Neural progenitor cell (in vitro differentiated cells): ENCODE measurements at regions not wholly inside any gene's neighbourhood (a gene's known extent, or its start where the extent isn't known, plus 50 kb on each side); places are given as distances from the start of the nearest gene placed in this dataset.
A peak's percentile ranks its signal among the peaks of the same experiment; 100 is the strongest.

Experiments
- DNase-seq: peaks from one replicate; pipeline ENCODE4 v3.0.0-alpha.2; 2016; ENCODE audit warnings: low spot score
- H2AFZ ChIP-seq: fragments of 200-600 bp; sonication (generic); replicated peaks from 2 replicates; pipeline ENCODE4 v1.6.1; 2016; ENCODE audit warnings: antibody characterized with exemption
- H3F3A ChIP-seq: fragments of 200-600 bp; sonication (generic); 2 replicates; pipeline ENCODE4 v1.6.1; 2016; ENCODE audit warnings: antibody characterized with exemption, low read depth
- H3K27ac ChIP-seq: fragments of 200-600 bp; sonication (generic); 2 replicates; pipeline ENCODE4 v1.5.1; 2016; ENCODE audit warnings: mild to moderate bottlenecking
- H3K27me3 ChIP-seq: fragments of 200-600 bp; sonication (generic); 2 replicates; pipeline ENCODE4 v1.6.1; 2016; ENCODE audit warnings: mild to moderate bottlenecking, moderate library complexity
- H3K36me3 ChIP-seq: fragments of 200-600 bp; sonication (generic); 2 replicates; pipeline ENCODE4 v1.5.1; 2016
- H3K4me1 ChIP-seq: fragments of 200-600 bp; sonication (generic); 2 replicates; pipeline ENCODE4 v1.6.1; 2016; ENCODE audit warnings: mixed run types
- H3K4me2 ChIP-seq: fragments of 200-600 bp; sonication (generic); 2 replicates; pipeline ENCODE4 v1.6.1; 2016
- H3K4me3 ChIP-seq: fragments of 200-600 bp; sonication (generic); 2 replicates; pipeline ENCODE4 v1.5.1; 2016
- H3K79me2 ChIP-seq: fragments of 200-600 bp; sonication (generic); 2 replicates; pipeline ENCODE4 v1.6.1; 2016; ENCODE audit warnings: low read depth
- H3K9ac ChIP-seq: fragments of 200-600 bp; sonication (generic); 2 replicates; pipeline ENCODE4 v1.6.1; 2016
- H3K9me3 ChIP-seq: fragments of 200-600 bp; sonication (generic); 2 replicates; pipeline ENCODE4 v1.5.1; 2016; ENCODE audit warnings: low read depth
- H4K20me1 ChIP-seq: fragments of 200-600 bp; sonication (generic); 2 replicates; pipeline ENCODE4 v1.6.1; 2016; ENCODE audit warnings: low read depth
- H3K27ac Mint-ChIP-seq: 3 replicates; pipeline ENCODE4 v1.8.0; 2021; ENCODE audit warnings: mixed read lengths
- H3K27me3 Mint-ChIP-seq: 2 replicates; pipeline ENCODE4 v1.8.0; 2022; ENCODE audit warnings: low read depth, mild to moderate bottlenecking, inconsistent platforms, moderate library complexity, mixed read lengths; ENCODE audit not compliant: insufficient read depth
- H3K36me3 Mint-ChIP-seq: 3 replicates; pipeline ENCODE4 v1.8.0; 2021; ENCODE audit warnings: mixed read lengths
- H3K4me1 Mint-ChIP-seq: 3 replicates; pipeline ENCODE4 v1.8.0; 2021; ENCODE audit warnings: mixed read lengths
- H3K4me3 Mint-ChIP-seq: 3 replicates; pipeline ENCODE4 v1.8.0; 2021; ENCODE audit warnings: mild to moderate bottlenecking, moderate library complexity, mixed read lengths
- H3K9me3 Mint-ChIP-seq: 3 replicates; pipeline ENCODE4 v1.8.0; 2020; ENCODE audit warnings: mixed read lengths
- EZH2 ChIP-seq: fragments of 200-600 bp; sonication (generic); IDR thresholded peaks from 2 replicates; pipeline ENCODE4 v1.6.1; 2017; ENCODE audit warnings: antibody characterized with exemption, mild to moderate bottlenecking, moderate library complexity
- EZH2phosphoT487 ChIP-seq: fragments of 200-600 bp; sonication (generic); IDR thresholded peaks from 2 replicates; pipeline ENCODE4 v1.6.1; 2017; ENCODE audit warnings: antibody characterized with exemption
- TF ChIP-seq, protein P1 (sequence below): fragments of 200-600 bp; sonication (generic); IDR thresholded peaks from 2 replicates; pipeline ENCODE4 v1.5.1; 2017; ENCODE audit warnings: antibody characterized with exemption, mild to moderate bottlenecking

DNA sequence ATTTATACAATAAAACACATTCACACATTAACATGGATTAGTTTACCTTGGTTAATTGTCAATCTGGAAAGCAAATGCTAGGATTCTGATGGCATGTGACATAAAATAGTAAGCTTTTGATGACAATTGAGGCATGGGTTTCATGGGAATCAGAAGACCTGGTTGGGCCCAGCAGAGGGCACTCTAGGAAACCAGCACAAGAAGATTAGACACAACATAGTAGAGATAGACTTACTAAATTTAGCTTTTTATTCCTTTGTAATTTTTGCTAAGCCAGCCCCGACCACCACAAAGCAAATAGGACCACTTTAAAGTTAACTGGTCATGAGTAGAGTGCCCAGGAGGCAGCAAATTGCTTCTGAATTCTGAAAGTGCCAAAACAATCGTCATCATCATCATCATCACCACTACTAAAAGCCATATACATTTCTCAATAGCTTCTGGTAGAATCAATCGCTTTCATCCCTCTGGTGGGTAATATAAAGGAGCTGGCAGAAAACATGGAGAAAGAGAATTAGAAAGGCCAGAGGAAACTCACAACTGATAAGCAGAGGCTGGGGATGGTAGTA, 163.2 kb downstream of the ARRDC3 start:
- H3K27me3 ChIP-seq, result no peaks in the 10 kb centered on the region
- H3K9me3 ChIP-seq, result no peaks in the 10 kb centered on the region
- TF ChIP-seq, protein P1, sequence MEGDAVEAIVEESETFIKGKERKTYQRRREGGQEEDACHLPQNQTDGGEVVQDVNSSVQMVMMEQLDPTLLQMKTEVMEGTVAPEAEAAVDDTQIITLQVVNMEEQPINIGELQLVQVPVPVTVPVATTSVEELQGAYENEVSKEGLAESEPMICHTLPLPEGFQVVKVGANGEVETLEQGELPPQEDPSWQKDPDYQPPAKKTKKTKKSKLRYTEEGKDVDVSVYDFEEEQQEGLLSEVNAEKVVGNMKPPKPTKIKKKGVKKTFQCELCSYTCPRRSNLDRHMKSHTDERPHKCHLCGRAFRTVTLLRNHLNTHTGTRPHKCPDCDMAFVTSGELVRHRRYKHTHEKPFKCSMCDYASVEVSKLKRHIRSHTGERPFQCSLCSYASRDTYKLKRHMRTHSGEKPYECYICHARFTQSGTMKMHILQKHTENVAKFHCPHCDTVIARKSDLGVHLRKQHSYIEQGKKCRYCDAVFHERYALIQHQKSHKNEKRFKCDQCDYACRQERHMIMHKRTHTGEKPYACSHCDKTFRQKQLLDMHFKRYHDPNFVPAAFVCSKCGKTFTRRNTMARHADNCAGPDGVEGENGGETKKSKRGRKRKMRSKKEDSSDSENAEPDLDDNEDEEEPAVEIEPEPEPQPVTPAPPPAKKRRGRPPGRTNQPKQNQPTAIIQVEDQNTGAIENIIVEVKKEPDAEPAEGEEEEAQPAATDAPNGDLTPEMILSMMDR, result peak; percentile 54
- TF ChIP-seq EZH2, result no peak
- no peak for TF ChIP-seq EZH2phosphoT487
- H3K9me3 Mint-ChIP-seq, result no peaks in the 10 kb centered on the region
- no peaks in the 10 kb centered on the region for H3F3A ChIP-seq
- H4K20me1 ChIP-seq, result no peaks in the 10 kb centered on the region
- H3K36me3 Mint-ChIP-seq, result no peaks in the 10 kb centered on the region
- H3K79me2 ChIP-seq, result no peaks in the 10 kb centered on the region
- peaks cover 3% of the 10 kb centered on the region for H3K27me3 Mint-ChIP-seq
- no peak overlapping the region for H3K4me3 ChIP-seq
- no peak overlapping the region for H3K27ac Mint-ChIP-seq
- no peak overlapping the region for H3K4me2 ChIP-seq
- no peak overlapping the region for H2AFZ ChIP-seq
- no peak overlapping the region for H3K9ac ChIP-seq
- peaks cover 8% of the 10 kb centered on the region for H3K4me1 Mint-ChIP-seq
- H3K4me3 Mint-ChIP-seq, result no peak overlapping the region
- peak; percentile 7 for DNase-seq
- no peaks in the 10 kb centered on the region for H3K4me1 ChIP-seq
- no peaks in the 10 kb centered on the region for H3K36me3 ChIP-seq
- no peak overlapping the region for H3K27ac ChIP-seq

- Mint-ChIP-seq H3K27me3 (peaks cover 3% of the 10 kb centered on the region), H3K4me3 (no peak overlapping the region), H3K27ac (no peak overlapping the region), H3K9me3 (no peaks in the 10 kb centered on the region), H3K4me1 (peaks cover 8% of the 10 kb centered on the region), H3K36me3 (no peaks in the 10 kb centered on the region)
- no peaks in the 10 kb centered on the region for H3F3A ChIP-seq
- H3K36me3 ChIP-seq, result no peaks in the 10 kb centered on the region
- no peak overlapping the region for H3K4me2 ChIP-seq
- H3K79me2 ChIP-seq, result no peaks in the 10 kb centered on the region
- H2AFZ ChIP-seq, result no peak overlapping the region
- no peaks in the 10 kb centered on the region for H3K4me1 ChIP-seq
- H3K9ac ChIP-seq, result no peak overlapping the region
- no peaks in the 10 kb centered on the region for H4K20me1 ChIP-seq
- no peak for DNase-seq
- H3K9me3 ChIP-seq, result no peaks in the 10 kb centered on the region
- no peaks in the 10 kb centered on the region for H3K27me3 ChIP-seq
- no peak overlapping the region for H3K27ac ChIP-seq
- TF ChIP-seq EZH2phosphoT487, result no peak
- H3K4me3 ChIP-seq, result no peak overlapping the region
Measured at GRCh38 chr5:91219091-91219802, 163.9 kb downstream of the ARRDC3 start.

GRCh38 chr5:91217859-91218258, 165.3 kb downstream of the ARRDC3 start:
- TF ChIP-seq EZH2 (no peak), EZH2phosphoT487 (no peak)
- TF ChIP-seq, protein P1, result no peak
- H3F3A ChIP-seq, result no peaks in the 10 kb centered on the region
- H3K27me3 ChIP-seq, result no peaks in the 10 kb centered on the region

DNA sequence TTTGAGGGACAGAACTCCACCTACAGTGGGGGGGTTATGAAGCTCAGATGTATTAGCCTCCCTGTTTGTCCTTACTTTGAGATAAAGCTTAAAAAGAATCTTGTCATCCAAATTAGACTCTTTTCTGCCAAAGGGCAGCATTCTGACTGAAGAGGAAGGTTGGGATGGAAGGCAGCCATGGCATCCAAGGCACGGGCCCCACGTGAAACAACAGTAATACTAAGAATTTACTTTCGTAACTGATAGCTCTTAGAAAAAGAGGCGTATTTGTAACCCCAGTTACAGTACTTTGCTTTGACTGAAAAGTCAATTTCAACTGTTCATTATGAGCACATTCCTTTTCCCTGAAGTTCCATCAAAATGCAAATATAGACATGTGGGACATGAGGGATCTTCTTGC, 168.5 kb downstream of the ARRDC3 start:
- Mint-ChIP-seq H3K4me1 (peaks cover 14% of the 10 kb centered on the region), H3K9me3 (no peaks in the 10 kb centered on the region), H3K4me3 (no peak overlapping the region), H3K27ac (no peak overlapping the region), H3K27me3 (no peaks in the 10 kb centered on the region), H3K36me3 (peaks cover 2% of the 10 kb centered on the region)
- no peak for TF ChIP-seq EZH2phosphoT487
- no peak for TF ChIP-seq EZH2
- TF ChIP-seq, protein P1, result no peak
- peaks cover 10% of the 10 kb centered on the region for H3F3A ChIP-seq
- H3K9me3 ChIP-seq, result no peaks in the 10 kb centered on the region
- no peak overlapping the region for H3K4me3 ChIP-seq
- no peaks in the 10 kb centered on the region for H3K36me3 ChIP-seq
- no peak for DNase-seq
- H2AFZ ChIP-seq, result no peak overlapping the region
- H3K27ac ChIP-seq, result no peak overlapping the region
- H4K20me1 ChIP-seq, result no peaks in the 10 kb centered on the region
- peaks cover 20% of the 10 kb centered on the region for H3K4me1 ChIP-seq
- no peaks in the 10 kb centered on the region for H3K79me2 ChIP-seq
- H3K27me3 ChIP-seq, result no peaks in the 10 kb centered on the region
- no peak overlapping the region for H3K9ac ChIP-seq
- H3K4me2 ChIP-seq, result no peak overlapping the region

More at GRCh38 chr5:91217859-91218258, 165.3 kb downstream of the ARRDC3 start:
- H3K27ac Mint-ChIP-seq, result no peak overlapping the region
- Histone ChIP-seq H3K4me1 (peaks cover under 1% of the 10 kb centered on the region), H3K9me3 (no peaks in the 10 kb centered on the region), H3K4me3 (no peak overlapping the region), H3K27ac (no peak overlapping the region), H3K79me2 (no peaks in the 10 kb centered on the region), H3K4me2 (no peak overlapping the region), H3K36me3 (no peaks in the 10 kb centered on the region), H2AFZ (no peak overlapping the region), H4K20me1 (no peaks in the 10 kb centered on the region), H3K9ac (no peak overlapping the region)
- no peak for DNase-seq
- H3K36me3 Mint-ChIP-seq, result peaks cover 2% of the 10 kb centered on the region
- H3K9me3 Mint-ChIP-seq, result no peaks in the 10 kb centered on the region
- no peak overlapping the region for H3K4me3 Mint-ChIP-seq
- peaks cover 14% of the 10 kb centered on the region for H3K4me1 Mint-ChIP-seq
- H3K27me3 Mint-ChIP-seq, result peaks cover 3% of the 10 kb centered on the region
